ENCODE measurements at regions not wholly inside any gene's neighbourhood (a gene's known extent, or its start where the extent isn't known, plus 50 kb on each side); places are given as distances from the start of the nearest gene placed in this dataset.

DNA sequence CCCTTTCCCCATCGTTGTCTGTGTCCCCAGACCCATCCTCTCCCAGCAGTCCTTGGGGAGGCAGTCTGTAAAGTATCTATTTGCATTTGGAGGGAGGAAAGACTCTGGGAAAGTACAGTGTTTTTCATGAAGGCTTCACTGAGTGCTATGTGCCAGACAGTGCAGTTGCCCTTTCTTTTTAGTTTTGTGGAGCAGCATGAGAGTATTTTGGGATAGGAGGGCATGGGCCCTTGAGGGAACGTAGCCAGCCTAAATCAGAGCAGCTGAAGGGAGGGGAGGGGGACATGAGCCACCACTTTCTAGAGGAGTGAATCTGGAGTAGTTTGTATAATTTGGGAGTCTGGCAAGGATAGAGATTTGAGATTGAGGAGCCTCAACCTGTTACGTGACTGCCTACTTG is 404.0 kb upstream of the KAZN start:
- H3K4me1 Mint-ChIP-seq (ENCODE audit: low read depth): no peaks in the 10 kb centered on the region
- H3K27ac Mint-ChIP-seq: no peak overlapping the region
- H3K4me3 Mint-ChIP-seq: no peak overlapping the region
- H3K27me3 Mint-ChIP-seq (ENCODE audit: low read depth): no peaks in the 10 kb centered on the region
- H3K36me3 Mint-ChIP-seq (ENCODE audit: low read depth): no peaks in the 10 kb centered on the region
- H3K9me3 Mint-ChIP-seq: no peaks in the 10 kb centered on the region

DNA sequence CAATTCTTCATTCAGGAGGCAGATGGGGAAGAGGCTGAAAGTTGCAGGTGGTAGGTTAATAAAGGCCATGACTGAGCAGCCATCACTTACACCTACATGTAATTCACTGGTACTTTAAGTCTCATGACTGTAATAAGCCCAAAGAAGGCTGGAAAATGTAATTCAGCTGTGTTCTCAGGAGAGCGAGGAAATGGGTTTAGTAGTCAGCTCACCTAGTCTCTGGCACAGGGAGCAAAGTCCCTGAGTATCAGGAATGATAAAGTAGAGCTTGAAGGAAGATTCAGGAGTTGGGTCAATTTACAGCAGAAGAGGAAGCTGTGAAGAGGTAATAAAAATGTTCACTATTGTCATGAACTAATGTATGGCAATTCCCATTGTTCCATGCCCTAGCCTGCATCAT is 393.4 kb upstream of the KAZN start:
- no peak overlapping the region for H3K4me3 Mint-ChIP-seq
- no peaks in the 10 kb centered on the region for H3K36me3 Mint-ChIP-seq (ENCODE audit: low read depth)
- H3K27ac Mint-ChIP-seq: no peak overlapping the region
- no peaks in the 10 kb centered on the region for H3K27me3 Mint-ChIP-seq (ENCODE audit: low read depth)
- no peaks in the 10 kb centered on the region for H3K9me3 Mint-ChIP-seq
- no peaks in the 10 kb centered on the region for H3K4me1 Mint-ChIP-seq (ENCODE audit: low read depth)

DNA sequence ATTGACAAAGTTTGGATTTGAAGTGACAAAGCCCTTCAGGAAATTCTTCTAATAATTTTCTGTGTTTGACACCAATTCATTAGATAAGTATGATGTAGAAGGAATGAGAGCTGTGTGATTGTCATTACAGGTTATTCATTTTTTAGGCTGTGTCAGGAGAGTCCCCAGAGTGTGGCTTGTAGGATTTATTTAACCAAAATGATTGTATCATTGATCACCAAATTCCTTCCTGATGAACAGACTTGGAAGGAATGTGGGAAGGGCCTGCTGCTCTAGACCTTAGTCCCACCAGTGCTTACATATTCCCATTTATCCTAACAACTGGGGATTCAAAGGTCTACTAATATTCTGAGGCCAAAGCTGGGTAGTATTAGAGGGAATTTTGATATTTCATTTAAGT is 383.3 kb upstream of the KAZN start:
- H3K27ac Mint-ChIP-seq: no peak overlapping the region
- H3K27me3 Mint-ChIP-seq (ENCODE audit: low read depth): no peaks in the 10 kb centered on the region
- H3K9me3 Mint-ChIP-seq: peaks cover 12% of the 10 kb centered on the region
- no peak overlapping the region for H3K4me3 Mint-ChIP-seq
- H3K36me3 Mint-ChIP-seq (ENCODE audit: low read depth): no peaks in the 10 kb centered on the region
- no peaks in the 10 kb centered on the region for H3K4me1 Mint-ChIP-seq (ENCODE audit: low read depth)

DNA sequence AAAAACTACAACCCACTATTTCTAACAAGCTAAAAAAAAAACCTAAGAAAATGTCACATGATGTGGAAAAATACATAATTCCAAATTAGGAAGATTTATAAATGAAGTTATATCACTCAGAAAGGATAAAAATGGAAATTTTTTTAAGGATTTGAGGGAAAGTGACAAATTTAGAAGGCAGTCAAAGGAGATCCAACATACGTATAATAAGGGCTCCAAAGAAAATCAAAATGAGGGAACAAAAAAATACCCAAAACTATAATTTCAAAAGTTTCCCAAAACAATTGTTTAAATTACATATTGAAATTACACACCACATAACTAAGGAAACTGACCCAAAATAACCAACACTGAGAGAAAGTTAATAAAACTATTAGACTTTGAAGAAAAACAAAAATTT is 381.1 kb upstream of the KAZN start:
- no peak overlapping the region for H3K27ac Mint-ChIP-seq
- no peaks in the 10 kb centered on the region for H3K36me3 Mint-ChIP-seq (ENCODE audit: low read depth)
- H3K27me3 Mint-ChIP-seq (ENCODE audit: low read depth): no peaks in the 10 kb centered on the region
- H3K4me3 Mint-ChIP-seq: no peak overlapping the region
- H3K9me3 Mint-ChIP-seq: peaks cover 12% of the 10 kb centered on the region
- no peaks in the 10 kb centered on the region for H3K4me1 Mint-ChIP-seq (ENCODE audit: low read depth)

DNA sequence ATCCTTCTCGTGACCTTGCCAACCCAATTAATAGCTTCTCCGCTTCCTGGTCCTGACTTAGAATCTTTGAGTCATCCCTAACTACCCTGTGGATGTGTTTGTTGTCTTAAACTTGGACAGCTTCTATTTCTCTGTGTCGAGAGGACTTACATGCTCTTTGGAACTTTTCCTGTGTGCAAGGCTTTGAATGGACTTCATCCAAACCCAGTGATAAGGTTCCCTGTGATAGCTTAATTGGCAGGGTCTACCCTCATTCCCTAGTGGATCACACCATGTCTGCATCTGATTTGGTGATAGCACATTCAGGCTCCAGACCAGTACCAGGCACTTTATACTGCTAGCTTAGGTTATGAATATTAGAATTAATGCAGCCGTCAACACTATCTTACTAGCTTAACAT is 378.2 kb upstream of the KAZN start:
- no peak overlapping the region for H3K27ac Mint-ChIP-seq
- H3K9me3 Mint-ChIP-seq: peaks cover 16% of the 10 kb centered on the region
- no peaks in the 10 kb centered on the region for H3K27me3 Mint-ChIP-seq (ENCODE audit: low read depth)
- no peaks in the 10 kb centered on the region for H3K4me1 Mint-ChIP-seq (ENCODE audit: low read depth)
- H3K36me3 Mint-ChIP-seq (ENCODE audit: low read depth): no peaks in the 10 kb centered on the region
- no peak overlapping the region for H3K4me3 Mint-ChIP-seq

DNA sequence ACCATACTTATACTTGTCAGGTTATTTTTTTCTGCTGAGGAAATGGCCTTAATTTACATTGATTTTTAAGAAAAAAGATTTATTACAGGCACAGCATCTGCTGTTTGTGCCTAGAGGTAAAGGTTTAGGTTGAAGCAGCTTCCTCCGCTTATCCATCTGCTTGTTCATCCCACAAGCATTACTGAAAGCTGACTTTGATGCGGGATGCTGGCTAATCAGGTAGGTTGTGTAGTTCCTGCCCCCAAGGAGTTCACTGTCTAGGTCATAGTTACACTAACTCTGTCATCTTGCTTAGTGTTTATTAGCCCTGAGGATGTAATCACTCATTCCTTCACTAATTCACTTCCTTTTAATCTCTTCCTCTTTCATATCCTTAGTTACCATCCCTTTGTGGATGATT is 377.7 kb upstream of the KAZN start:
- Mint-ChIP-seq H3K4me3 (no peak overlapping the region), H3K9me3 (peaks cover 16% of the 10 kb centered on the region), H3K36me3 (ENCODE audit: low read depth) (no peaks in the 10 kb centered on the region), H3K27ac (no peak overlapping the region), H3K27me3 (ENCODE audit: low read depth) (no peaks in the 10 kb centered on the region), H3K4me1 (ENCODE audit: low read depth) (no peaks in the 10 kb centered on the region)

DNA sequence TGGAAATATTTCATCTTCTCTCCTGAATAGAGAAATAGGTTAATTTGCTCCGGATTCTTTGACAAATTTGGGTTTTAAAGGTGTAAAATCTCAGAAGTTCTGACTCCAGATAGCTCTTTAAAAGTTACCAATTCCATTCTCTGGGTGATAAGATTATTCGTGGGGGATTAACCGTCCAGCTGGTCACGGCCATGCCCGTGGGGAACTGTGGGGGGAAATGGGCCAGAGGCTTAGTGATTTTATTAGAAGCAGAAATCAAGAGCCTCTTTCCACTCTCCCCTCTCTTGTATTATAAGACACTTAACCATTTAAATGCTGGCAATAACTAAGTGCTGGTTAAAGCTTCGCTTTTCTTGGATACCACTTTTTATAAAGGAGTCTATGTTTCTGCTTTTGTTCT is 376.4 kb upstream of the KAZN start:
- H3K27me3 Mint-ChIP-seq (ENCODE audit: low read depth): no peaks in the 10 kb centered on the region
- no peak overlapping the region for H3K4me3 Mint-ChIP-seq
- H3K4me1 Mint-ChIP-seq (ENCODE audit: low read depth): no peaks in the 10 kb centered on the region
- H3K27ac Mint-ChIP-seq: no peak overlapping the region
- H3K36me3 Mint-ChIP-seq (ENCODE audit: low read depth): no peaks in the 10 kb centered on the region
- peaks cover 12% of the 10 kb centered on the region for H3K9me3 Mint-ChIP-seq

DNA sequence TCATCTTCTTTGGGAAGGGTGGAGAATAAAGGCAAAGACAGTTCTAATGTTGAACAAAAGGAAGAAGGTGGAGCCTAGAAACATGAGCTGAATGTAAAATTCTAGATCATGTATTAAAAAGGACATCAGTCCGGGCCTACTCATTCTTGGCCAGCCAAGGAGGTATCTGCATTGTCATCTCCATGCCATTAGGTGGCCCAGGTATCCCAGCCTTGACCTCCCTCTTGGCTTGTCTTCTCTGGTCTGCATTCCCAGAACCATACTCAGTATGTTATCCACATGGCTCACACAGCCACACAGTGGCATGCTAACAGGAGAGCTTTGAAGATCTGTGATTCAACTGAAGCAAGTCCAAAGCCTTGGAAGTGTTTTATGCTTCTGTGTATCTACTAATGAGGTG is 369.8 kb upstream of the KAZN start:
- no peaks in the 10 kb centered on the region for H3K4me1 Mint-ChIP-seq (ENCODE audit: low read depth)
- H3K36me3 Mint-ChIP-seq (ENCODE audit: low read depth): no peaks in the 10 kb centered on the region
- H3K9me3 Mint-ChIP-seq: peaks cover 7% of the 10 kb centered on the region
- H3K27ac Mint-ChIP-seq: no peak overlapping the region
- H3K27me3 Mint-ChIP-seq (ENCODE audit: low read depth): no peaks in the 10 kb centered on the region
- H3K4me3 Mint-ChIP-seq: no peak overlapping the region

DNA sequence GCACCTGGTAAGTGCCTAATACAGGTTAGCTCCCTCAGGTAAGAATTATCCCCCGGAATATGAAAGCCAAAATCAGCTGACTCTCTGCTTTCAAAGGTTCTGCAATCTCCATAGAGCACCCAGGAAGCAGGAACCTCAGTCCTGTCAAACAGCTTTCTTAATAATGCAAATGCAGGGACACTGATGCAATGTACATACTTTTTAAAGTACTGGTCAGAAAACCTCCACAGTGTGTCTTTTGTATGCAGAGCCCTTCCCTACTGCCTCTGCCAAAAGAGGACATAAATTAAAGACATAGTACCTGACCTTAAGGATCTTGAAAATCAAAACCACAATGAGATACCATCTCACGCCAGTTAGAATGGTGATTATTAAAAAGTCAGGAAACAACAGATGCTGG is 365.0 kb upstream of the KAZN start:
- H3K27me3 Mint-ChIP-seq (ENCODE audit: low read depth): no peaks in the 10 kb centered on the region

DNA sequence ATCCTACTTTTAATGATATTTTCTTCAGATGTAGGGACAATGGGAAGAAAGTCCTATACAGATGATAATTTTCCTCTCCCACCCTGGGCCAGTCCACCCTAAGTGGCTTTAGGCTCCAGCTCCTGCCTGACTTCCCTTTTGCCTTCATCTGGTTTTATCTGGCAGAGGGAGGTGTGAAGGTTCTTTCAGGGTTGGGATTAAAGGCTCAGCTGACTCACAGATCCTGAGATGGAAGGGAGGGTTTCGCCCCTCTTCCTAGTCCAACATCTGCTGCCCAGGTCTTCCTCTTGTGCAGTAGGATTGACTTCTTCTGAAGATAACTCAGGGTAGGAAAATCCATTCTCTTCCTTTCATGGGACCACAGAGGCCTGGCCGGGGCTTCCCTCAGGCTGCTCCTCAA is 362.4 kb upstream of the KAZN start:
- Mint-ChIP-seq H3K4me3 (no peak overlapping the region), H3K4me1 (ENCODE audit: low read depth) (no peaks in the 10 kb centered on the region), H3K36me3 (ENCODE audit: low read depth) (no peaks in the 10 kb centered on the region), H3K27ac (no peak overlapping the region), H3K27me3 (ENCODE audit: low read depth) (no peaks in the 10 kb centered on the region), H3K9me3 (peaks cover 3% of the 10 kb centered on the region)

More for the DNA sequence above, 365.0 kb upstream of the KAZN start:
- Mint-ChIP-seq H3K4me3 (no peak overlapping the region), H3K27ac (no peak overlapping the region), H3K9me3 (peaks cover 3% of the 10 kb centered on the region), H3K36me3 (ENCODE audit: low read depth) (no peaks in the 10 kb centered on the region), H3K4me1 (ENCODE audit: low read depth) (no peaks in the 10 kb centered on the region)

DNA sequence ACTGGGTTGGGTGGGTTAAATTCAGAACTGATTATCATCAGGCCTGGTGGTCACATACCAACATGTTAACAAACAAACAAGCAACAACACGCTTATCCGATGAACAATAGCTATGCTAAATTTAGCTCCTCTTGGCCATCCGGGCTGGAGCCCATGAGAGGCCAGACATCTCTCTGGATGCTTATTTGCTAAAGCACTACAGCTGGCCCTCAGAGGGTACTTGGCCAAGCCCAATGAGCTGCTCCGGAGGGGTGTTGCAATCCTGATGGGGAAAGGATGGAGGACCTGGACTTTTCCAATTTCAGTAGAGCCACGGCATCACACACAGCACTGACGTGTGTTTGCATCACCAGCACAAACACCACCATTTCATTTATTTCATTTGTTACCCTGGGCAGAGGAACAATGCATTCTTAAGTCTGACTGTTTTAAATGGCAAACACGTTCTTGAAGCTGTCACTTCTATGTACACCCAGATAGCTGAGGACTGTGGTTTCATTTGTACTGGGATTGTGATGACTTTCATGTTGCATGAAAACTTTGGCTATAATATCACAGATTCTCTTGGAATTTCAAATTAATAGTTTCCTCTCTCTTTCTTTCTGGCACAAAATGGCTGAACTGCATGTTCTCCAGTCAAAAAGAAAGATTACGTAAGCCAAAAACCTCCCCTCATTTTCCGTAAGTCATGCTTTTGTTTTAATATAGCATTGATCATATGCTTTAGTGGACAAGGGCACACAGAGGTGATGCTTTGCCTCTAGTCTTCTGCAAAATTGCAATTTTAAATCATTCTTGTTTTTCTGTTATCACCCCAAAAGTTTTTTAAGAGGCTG is 359.8 kb upstream of the KAZN start:
- Mint-ChIP-seq H3K27ac (no peak overlapping the region), H3K9me3 (no peaks in the 10 kb centered on the region), H3K36me3 (ENCODE audit: low read depth) (no peaks in the 10 kb centered on the region), H3K4me3 (no peak overlapping the region), H3K4me1 (ENCODE audit: low read depth) (no peaks in the 10 kb centered on the region), H3K27me3 (ENCODE audit: low read depth) (no peaks in the 10 kb centered on the region)

DNA sequence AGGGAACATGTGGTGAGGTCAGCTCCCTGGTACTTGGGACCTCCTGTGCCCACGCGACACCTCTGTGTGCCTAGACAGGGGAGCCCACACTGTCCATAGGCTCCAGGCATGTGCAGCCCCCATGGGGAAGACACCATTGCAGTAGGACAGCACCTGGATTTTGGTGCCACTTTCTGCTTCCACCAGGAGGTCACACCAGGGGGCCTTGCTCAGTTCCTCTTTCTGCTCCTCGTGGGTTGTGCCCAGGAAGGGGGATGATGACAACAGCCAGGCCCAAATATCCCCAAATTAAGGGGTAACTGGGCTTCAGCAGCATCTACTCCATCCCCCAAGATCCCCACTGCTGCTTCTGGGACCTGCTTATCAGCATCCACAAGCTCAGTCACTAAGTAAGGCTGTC is 358.2 kb upstream of the KAZN start:
- no peak overlapping the region for H3K27ac Mint-ChIP-seq
- H3K9me3 Mint-ChIP-seq: no peaks in the 10 kb centered on the region

DNA sequence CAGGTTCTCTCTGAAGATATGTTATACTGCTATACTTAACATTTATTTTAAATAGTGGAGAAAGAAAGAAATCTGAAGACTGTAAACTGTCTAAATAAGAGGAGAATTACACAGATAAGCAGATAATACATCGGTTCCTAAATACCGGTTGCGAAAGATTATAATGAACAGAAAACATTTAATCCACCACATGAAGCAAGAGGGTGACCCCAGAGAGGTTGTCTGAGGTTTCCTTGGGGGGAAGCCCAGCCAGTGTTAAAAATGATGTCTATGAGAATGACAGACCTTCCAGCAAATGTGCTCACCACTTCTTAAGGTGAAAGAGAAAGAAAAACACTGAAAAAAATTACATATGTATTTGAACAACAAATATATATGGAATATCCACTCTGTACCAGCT is 356.4 kb upstream of the KAZN start:
- no peak overlapping the region for H3K4me3 Mint-ChIP-seq
- no peaks in the 10 kb centered on the region for H3K36me3 Mint-ChIP-seq (ENCODE audit: low read depth)
- H3K27me3 Mint-ChIP-seq (ENCODE audit: low read depth): no peaks in the 10 kb centered on the region
- no peak overlapping the region for H3K27ac Mint-ChIP-seq
- H3K9me3 Mint-ChIP-seq: no peaks in the 10 kb centered on the region
- no peaks in the 10 kb centered on the region for H3K4me1 Mint-ChIP-seq (ENCODE audit: low read depth)

More for the DNA sequence above, 358.2 kb upstream of the KAZN start:
- no peaks in the 10 kb centered on the region for H3K36me3 Mint-ChIP-seq (ENCODE audit: low read depth)
- no peaks in the 10 kb centered on the region for H3K4me1 Mint-ChIP-seq (ENCODE audit: low read depth)
- no peak overlapping the region for H3K4me3 Mint-ChIP-seq
- no peaks in the 10 kb centered on the region for H3K27me3 Mint-ChIP-seq (ENCODE audit: low read depth)

DNA sequence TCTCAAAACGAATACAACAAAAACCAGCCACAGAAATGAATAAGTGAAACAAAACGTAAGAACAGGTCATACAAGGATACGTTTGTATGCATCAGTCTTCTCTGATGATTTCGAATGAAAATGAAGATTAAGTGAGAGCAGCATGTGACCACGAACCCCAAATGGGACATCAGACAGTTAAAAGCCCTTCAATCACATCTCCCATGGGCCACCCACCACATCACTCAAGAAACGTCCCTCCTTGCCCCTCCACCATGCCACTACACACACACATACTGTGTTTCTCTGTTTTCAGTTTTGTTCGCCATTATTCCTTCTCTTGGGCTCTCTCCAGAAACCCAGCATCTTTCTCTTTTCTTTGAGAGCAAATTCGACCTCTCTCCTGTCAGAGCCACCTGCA is 355.6 kb upstream of the KAZN start:
- Mint-ChIP-seq H3K4me3 (no peak overlapping the region), H3K9me3 (no peaks in the 10 kb centered on the region), H3K27me3 (ENCODE audit: low read depth) (no peaks in the 10 kb centered on the region), H3K36me3 (ENCODE audit: low read depth) (no peaks in the 10 kb centered on the region), H3K4me1 (ENCODE audit: low read depth) (no peaks in the 10 kb centered on the region), H3K27ac (no peak overlapping the region)

DNA sequence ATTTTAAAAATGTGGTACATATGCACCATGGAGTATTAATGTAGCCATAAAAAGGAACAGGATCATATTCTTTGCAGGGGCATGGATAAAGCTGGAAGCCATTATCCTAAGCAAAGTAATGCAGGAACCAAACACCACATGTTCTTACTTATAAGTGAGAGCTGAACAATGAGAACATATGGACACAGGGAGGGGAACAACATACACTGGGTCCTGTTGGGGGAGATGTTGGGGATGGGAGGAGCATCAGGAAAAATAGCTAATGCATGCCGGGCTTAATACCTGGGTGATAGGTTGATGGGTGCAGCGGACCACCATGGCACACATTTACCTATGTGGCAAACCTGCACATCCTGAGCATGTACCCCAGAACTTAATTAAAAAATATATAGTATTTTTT is 352.5 kb upstream of the KAZN start:
- no peak overlapping the region for H3K4me3 Mint-ChIP-seq
- H3K27ac Mint-ChIP-seq: no peak overlapping the region
- no peaks in the 10 kb centered on the region for H3K9me3 Mint-ChIP-seq
- no peaks in the 10 kb centered on the region for H3K36me3 Mint-ChIP-seq (ENCODE audit: low read depth)
- no peaks in the 10 kb centered on the region for H3K27me3 Mint-ChIP-seq (ENCODE audit: low read depth)
- no peaks in the 10 kb centered on the region for H3K4me1 Mint-ChIP-seq (ENCODE audit: low read depth)

DNA sequence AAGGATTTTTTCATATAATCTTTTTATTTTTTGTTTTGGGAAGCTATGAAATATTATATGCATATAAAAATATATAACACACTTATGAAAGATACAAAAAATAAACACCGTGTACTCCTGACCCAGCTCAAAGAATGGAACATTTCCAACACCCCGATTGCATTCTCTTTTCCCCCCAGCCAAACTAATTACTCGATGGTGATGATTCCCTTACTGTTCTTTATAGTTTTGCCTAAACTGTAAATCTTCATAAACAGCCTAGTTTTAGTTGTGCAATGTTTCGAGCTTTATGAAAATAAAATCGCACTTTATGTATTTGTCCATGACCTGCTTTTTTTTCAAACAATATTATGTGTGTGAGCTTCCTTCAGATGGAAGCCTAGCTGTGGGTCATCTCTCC is 352.0 kb upstream of the KAZN start:
- no peaks in the 10 kb centered on the region for H3K27me3 Mint-ChIP-seq (ENCODE audit: low read depth)
- H3K27ac Mint-ChIP-seq: no peak overlapping the region

More for the DNA sequence above, 352.0 kb upstream of the KAZN start:
- Mint-ChIP-seq H3K9me3 (no peaks in the 10 kb centered on the region), H3K4me3 (no peak overlapping the region), H3K36me3 (ENCODE audit: low read depth) (no peaks in the 10 kb centered on the region), H3K4me1 (ENCODE audit: low read depth) (no peaks in the 10 kb centered on the region)
